WTC11 (cell line): ENCODE measurements at regions not wholly inside any gene's neighbourhood (a gene's known extent, or its start where the extent isn't known, plus 50 kb on each side); places are given as distances from the start of the nearest gene placed in this dataset.

Experiments
- CBFB ChIP-seq: sonication (generic); formaldehyde crosslinking; IDR thresholded peaks from 2 replicates; pipeline ENCODE4 v1.8.1; 2022; ENCODE audit warnings: mild to moderate bottlenecking, low read depth, missing genetic modification reagents
- USF2 ChIP-seq: sonication (generic); formaldehyde crosslinking; IDR thresholded peaks from 2 replicates; pipeline ENCODE4 v1.8.1; 2023; ENCODE audit warnings: mild to moderate bottlenecking, missing genetic modification reagents, moderate library complexity
- TF ChIP-seq, protein P1 (sequence below): sonication (generic); formaldehyde crosslinking; IDR thresholded peaks from 2 replicates; pipeline ENCODE4 v1.8.1; 2023; ENCODE audit warnings: mild to moderate bottlenecking, moderate library complexity, missing genetic modification reagents

DNA sequence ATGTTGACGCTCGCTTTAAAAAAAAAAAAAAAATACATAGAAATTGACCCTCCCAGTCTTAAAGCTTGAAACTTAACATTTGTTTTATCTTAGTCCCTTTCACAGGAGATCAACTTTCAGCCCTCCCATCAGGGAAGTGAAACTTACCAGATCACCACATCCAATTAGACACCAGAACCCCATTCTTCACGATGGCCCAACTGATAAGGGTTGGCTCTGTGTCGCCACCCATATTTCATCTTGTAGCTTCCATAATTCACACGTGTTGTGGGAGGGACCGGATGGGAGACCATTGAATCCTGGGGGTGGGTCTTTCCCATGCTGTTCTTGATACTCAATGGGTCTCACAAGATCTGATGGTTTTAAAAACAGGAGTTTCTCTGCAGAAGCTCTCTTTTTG is 629.4 kb upstream of the KCND2 start:
- no peak for TF ChIP-seq USF2 (CRISPR knock-in tag)
- no peak for TF ChIP-seq CBFB (CRISPR knock-in tag)
- TF ChIP-seq, protein P1, sequence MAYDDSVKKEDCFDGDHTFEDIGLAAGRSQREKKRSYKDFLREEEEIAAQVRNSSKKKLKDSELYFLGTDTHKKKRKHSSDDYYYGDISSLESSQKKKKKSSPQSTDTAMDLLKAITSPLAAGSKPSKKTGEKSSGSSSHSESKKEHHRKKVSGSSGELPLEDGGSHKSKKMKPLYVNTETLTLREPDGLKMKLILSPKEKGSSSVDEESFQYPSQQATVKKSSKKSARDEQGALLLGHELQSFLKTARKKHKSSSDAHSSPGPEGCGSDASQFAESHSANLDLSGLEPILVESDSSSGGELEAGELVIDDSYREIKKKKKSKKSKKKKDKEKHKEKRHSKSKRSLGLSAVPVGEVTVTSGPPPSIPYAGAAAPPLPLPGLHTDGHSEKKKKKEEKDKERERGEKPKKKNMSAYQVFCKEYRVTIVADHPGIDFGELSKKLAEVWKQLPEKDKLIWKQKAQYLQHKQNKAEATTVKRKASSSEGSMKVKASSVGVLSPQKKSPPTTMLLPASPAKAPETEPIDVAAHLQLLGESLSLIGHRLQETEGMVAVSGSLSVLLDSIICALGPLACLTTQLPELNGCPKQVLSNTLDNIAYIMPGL (CRISPR knock-in tag): no peak
